ENCODE measurements at regions not wholly inside any gene's neighbourhood (a gene's known extent, or its start where the extent isn't known, plus 50 kb on each side); places are given as distances from the start of the nearest gene placed in this dataset.

- Histone ChIP-seq H3K79me2 (ENCODE audit: control insufficient read depth, insufficient read depth, low read length) (no peaks in the 10 kb centered on the region), H3K9me3 (replicated peaks; ENCODE audit: control insufficient read depth, insufficient read depth, low read depth, low read length) (no peaks in the 10 kb centered on the region; the same call in 1 of the 2 replicates), H2AFZ (ENCODE audit: low read depth, low read length) (no peak overlapping the region), H3K4me2 (ENCODE audit: insufficient read depth, low read length) (no peak overlapping the region), H3K27me3 (ENCODE audit: control insufficient read depth in 2 of 2, insufficient read depth in 2 of 2, low read length in 2 of 2) (no peaks in the 10 kb centered on the region), H3K4me3 (no peak overlapping the region), H3K36me3 (ENCODE audit: control insufficient read depth, insufficient read depth, low read length) (no peaks in the 10 kb centered on the region), H3K9me1 (ENCODE audit: control insufficient read depth, insufficient read depth, low read length) (no peaks in the 10 kb centered on the region), H3K4me1 (replicated peaks in 1 of 2; ENCODE audit: control insufficient read depth in 2 of 2, insufficient read depth in 2 of 2, low read length in 2 of 2) (no peaks in the 10 kb centered on the region), H3K27ac (ENCODE audit: extremely low read depth, low read depth, low read length) (no peak overlapping the region), H4K20me1 (replicated peaks; ENCODE audit: control insufficient read depth, insufficient read depth, low read length) (no peaks in the 10 kb centered on the region), H3K9ac (ENCODE audit: insufficient read depth in 1 of 2, low read depth in 2 of 2, low read length in 2 of 2) (no peak overlapping the region)
- DNase-seq (ENCODE audit: extremely low read depth in 1 of 4, low spot score in 3 of 4): no peak
- no TSS peak for BruUV-seq (replicated peaks)
- WGBS (ENCODE audit: insufficient coverage, low coverage, missing lambda C conversion rate): 0% methylated on average over 1 of the region's 1 CpG
- intact Hi-C loops (cut with micrococcal nuclease) (no loop called here), in situ Hi-C loops (cut with MboI) (no loop called here)
- FAIRE-seq: no peak
- TF ChIP-seq PHF20 (IDR thresholded peaks at IDR 0.05; ENCODE audit: partially characterized antibody) (no peak), TFE3 (CRISPR knock-in tag; IDR thresholded peaks at IDR 0.05) (no peak), FOXA1 (IDR thresholded peaks at IDR 0.05; ENCODE audit: borderline replicate concordance) (no peak), ZNF165 (CRISPR knock-in tag; IDR thresholded peaks at IDR 0.05; ENCODE audit: borderline replicate concordance) (no peak), MAFG (tag; conservative IDR thresholded peaks at IDR 0.05) (no peak), HES1 (IDR thresholded peaks at IDR 0.05; ENCODE audit: low read depth) (no peak), ZNF518B (CRISPR knock-in tag; IDR thresholded peaks at IDR 0.05) (no peak), NR0B1 (IDR thresholded peaks at IDR 0.05; ENCODE audit: partially characterized antibody) (no peak), E2F4 (CRISPR knock-in tag; IDR thresholded peaks at IDR 0.05; ENCODE audit: low read depth) (no peak), SMAD4 (CRISPR knock-in tag; conservative IDR thresholded peaks at IDR 0.05) (no peak), POLR3G (IDR thresholded peaks at IDR 0.05; ENCODE audit: extremely low read depth, insufficient read length, insufficient replicate concordance) (no peak), CHD2 (IDR thresholded peaks at IDR 0.05; ENCODE audit: low read depth, low read length) (no peak), KAT7 (CRISPR knock-in tag; IDR thresholded peaks at IDR 0.05; ENCODE audit: borderline replicate concordance) (no peak), EP300 (IDR thresholded peaks at IDR 0.05; ENCODE audit: low read length) (no peak), PCBP2 (IDR thresholded peaks at IDR 0.05; ENCODE audit: low read depth, low read length, poor library complexity, severe bottlenecking) (no peak), EZH2 (IDR thresholded peaks at IDR 0.05; ENCODE audit: borderline replicate concordance, low read depth, low read length) (no peak)
- POLR2A ChIA-PET: interaction anchor here (0.7 kb wide), 1 partner anchor 1798 kb away, joined by 3 read pairs; no protein-coding TSS in a partner anchor
- no peak for ATAC-seq
- CTCF ChIA-PET (ENCODE audit: low intra/inter-chr PET ratio): no interaction called here
These were observed 857.1 kb downstream of the TAF11L14 start for GRCh38 chr5:18491349-18491748.
